HuH-7 (cell line): ENCODE measurements at regions not wholly inside any gene's neighbourhood (a gene's known extent, or its start where the extent isn't known, plus 50 kb on each side); places are given as distances from the start of the nearest gene placed in this dataset.

Source experiments
- DNase-seq: peaks from one replicate; pipeline ENCODE4 v3.0.0; 2011; ENCODE audit warnings: low spot score

- no peak for DNase-seq
These were observed 226.0 kb upstream of the DSEL start for GRCh38 chr18:67742525-67742924.

GRCh38 chr18:67735506-67735905, 219.0 kb upstream of the DSEL start:
- DNase-seq, result no peak

GRCh38 chr18:67733088-67733487, 216.6 kb upstream of the DSEL start:
- no peak for DNase-seq

GRCh38 chr18:67731851-67732250, 215.3 kb upstream of the DSEL start:
- DNase-seq, result no peak

GRCh38 chr18:67730886-67731285, 214.4 kb upstream of the DSEL start:
- DNase-seq, result no peak

GRCh38 chr18:67728364-67728763, 211.8 kb upstream of the DSEL start:
- DNase-seq, result no peak

- no peak for DNase-seq
These were observed 210.4 kb upstream of the DSEL start for GRCh38 chr18:67726882-67727281.

GRCh38 chr18:67717800-67718199, 201.3 kb upstream of the DSEL start:
- no peak for DNase-seq

GRCh38 chr18:67715567-67715966, 199.0 kb upstream of the DSEL start:
- no peak for DNase-seq

- peak; percentile 2 for DNase-seq
These were observed 194.1 kb upstream of the DSEL start for GRCh38 chr18:67710639-67711038.

- no peak for DNase-seq
These were observed 189.2 kb upstream of the DSEL start for GRCh38 chr18:67705748-67706147.

GRCh38 chr18:67695684-67696083, 179.2 kb upstream of the DSEL start:
- DNase-seq, result no peak

GRCh38 chr18:67694787-67695186, 178.3 kb upstream of the DSEL start:
- no peak for DNase-seq

- no peak for DNase-seq
These were observed 176.3 kb upstream of the DSEL start for GRCh38 chr18:67692811-67693210.

GRCh38 chr18:67682516-67682915, 166.0 kb upstream of the DSEL start:
- DNase-seq, result no peak

GRCh38 chr18:67677489-67677888, 161.0 kb upstream of the DSEL start:
- DNase-seq, result no peak

- no peak for DNase-seq
These were observed 156.2 kb upstream of the DSEL start for GRCh38 chr18:67672716-67673115.

GRCh38 chr18:67672155-67672554, 155.6 kb upstream of the DSEL start:
- DNase-seq, result no peak

- no peak for DNase-seq
These were observed 153.6 kb upstream of the DSEL start for GRCh38 chr18:67670024-67670543.

- DNase-seq, result no peak
These were observed 148.7 kb upstream of the DSEL start for GRCh38 chr18:67665266-67665665.

- DNase-seq, result no peak
These were observed 146.5 kb upstream of the DSEL start for GRCh38 chr18:67662996-67663395.

- DNase-seq, result no peak
These were observed 145.0 kb upstream of the DSEL start for GRCh38 chr18:67661555-67661954.

GRCh38 chr18:67654101-67654500, 137.6 kb upstream of the DSEL start:
- DNase-seq, result no peak

- no peak for DNase-seq
These were observed 135.8 kb upstream of the DSEL start for GRCh38 chr18:67652288-67652687.

- no peak for DNase-seq
These were observed 134.9 kb upstream of the DSEL start for GRCh38 chr18:67651438-67651837.
